GM12891 (cell line): ENCODE measurements at regions not wholly inside any gene's neighbourhood (a gene's known extent, or its start where the extent isn't known, plus 50 kb on each side); places are given as distances from the start of the nearest gene placed in this dataset.

Experiments
- POLR2A ChIP-seq: IDR thresholded peaks from 2 replicates; pipeline ENCODE4 v1.6.1; 2011; ENCODE audit warnings: low read depth, low read length, control low read depth
- POLR2AphosphoS5 ChIP-seq: IDR thresholded peaks from 2 replicates; pipeline ENCODE4 v1.6.1; 2011; ENCODE audit warnings: low read depth, low read length, control low read depth
- SPI1 ChIP-seq: IDR thresholded peaks from 2 replicates; pipeline ENCODE4 v1.6.1; 2011; ENCODE audit warnings: low read depth, low read length, control low read depth
- TAF1 ChIP-seq: IDR thresholded peaks from 2 replicates; pipeline ENCODE4 v1.6.1; 2011; ENCODE audit warnings: low read depth, low read length, control low read depth

DNA sequence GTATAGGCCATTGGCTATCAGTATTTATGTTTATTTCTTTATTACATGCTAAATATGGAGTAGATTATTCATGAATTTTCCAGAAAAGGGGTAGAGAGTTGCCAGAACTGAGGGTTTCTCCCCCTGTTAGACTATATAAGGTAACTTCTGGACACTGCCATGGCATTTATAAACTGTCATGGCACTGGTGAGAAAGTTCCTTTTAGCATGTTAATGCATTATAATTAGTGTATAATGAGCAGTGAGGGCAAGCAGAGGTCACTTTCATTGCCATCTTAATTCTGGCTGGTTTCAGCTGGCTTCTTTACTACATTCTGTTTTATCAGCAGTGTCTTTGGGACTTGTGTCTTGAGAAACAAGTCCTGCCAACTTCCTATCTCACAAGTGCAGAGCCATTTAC is 220.0 kb upstream of the CNR1 start:
- no peak for TF ChIP-seq POLR2AphosphoS5
- no peak for TF ChIP-seq POLR2A
- no peak for TF ChIP-seq TAF1
- TF ChIP-seq SPI1: no peak
